ENCODE measurements at regions not wholly inside any gene's neighbourhood (a gene's known extent, or its start where the extent isn't known, plus 50 kb on each side); places are given as distances from the start of the nearest gene placed in this dataset.

- TF ChIP-seq, protein P1, sequence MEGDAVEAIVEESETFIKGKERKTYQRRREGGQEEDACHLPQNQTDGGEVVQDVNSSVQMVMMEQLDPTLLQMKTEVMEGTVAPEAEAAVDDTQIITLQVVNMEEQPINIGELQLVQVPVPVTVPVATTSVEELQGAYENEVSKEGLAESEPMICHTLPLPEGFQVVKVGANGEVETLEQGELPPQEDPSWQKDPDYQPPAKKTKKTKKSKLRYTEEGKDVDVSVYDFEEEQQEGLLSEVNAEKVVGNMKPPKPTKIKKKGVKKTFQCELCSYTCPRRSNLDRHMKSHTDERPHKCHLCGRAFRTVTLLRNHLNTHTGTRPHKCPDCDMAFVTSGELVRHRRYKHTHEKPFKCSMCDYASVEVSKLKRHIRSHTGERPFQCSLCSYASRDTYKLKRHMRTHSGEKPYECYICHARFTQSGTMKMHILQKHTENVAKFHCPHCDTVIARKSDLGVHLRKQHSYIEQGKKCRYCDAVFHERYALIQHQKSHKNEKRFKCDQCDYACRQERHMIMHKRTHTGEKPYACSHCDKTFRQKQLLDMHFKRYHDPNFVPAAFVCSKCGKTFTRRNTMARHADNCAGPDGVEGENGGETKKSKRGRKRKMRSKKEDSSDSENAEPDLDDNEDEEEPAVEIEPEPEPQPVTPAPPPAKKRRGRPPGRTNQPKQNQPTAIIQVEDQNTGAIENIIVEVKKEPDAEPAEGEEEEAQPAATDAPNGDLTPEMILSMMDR (IDR thresholded peaks at IDR 0.05; ENCODE audit: insufficient read depth, low read length, poor library complexity, severe bottlenecking): no peak
- TF ChIP-seq EZH2phosphoT487 (conservative IDR thresholded peaks at IDR 0.05; ENCODE audit: low read length): no peak
These were observed 130.5 kb downstream of the VEGFA start for GRCh38 chr6:43900560-43900915.

All from SU-DHL-6 (cell line).